Lower lobe of right lung (tissue), 2 donors: ENCODE measurements at regions not wholly inside any gene's neighbourhood (a gene's known extent, or its start where the extent isn't known, plus 50 kb on each side); places are given as distances from the start of the nearest gene placed in this dataset.

ENCODE experiments used
- ATAC-seq, 2 donors: fragments of 200-7000 bp; cut with Tn5 transposase; one replicate each; pipeline ENCODE4 v1.9.1; 2020 to 2022; ENCODE audit warnings: mild to moderate bottlenecking in 2 of 2, moderate library complexity in 2 of 2
- DNase-seq: peaks from one replicate; pipeline ENCODE4 v3.0.0-alpha.2; 2020
- H3K27ac ChIP-seq: fragments of 200-600 bp; one replicate; pipeline ENCODE4 v1.8.0; 2022
- H3K27me3 ChIP-seq: fragments of 200-600 bp; one replicate; pipeline ENCODE4 v1.8.0; 2022; ENCODE audit warnings: low read depth
- H3K36me3 ChIP-seq: fragments of 200-600 bp; one replicate; pipeline ENCODE4 v1.8.0; 2022; ENCODE audit warnings: mild to moderate bottlenecking
- H3K4me1 ChIP-seq: fragments of 200-600 bp; one replicate; pipeline ENCODE4 v1.8.0; 2022
- H3K4me3 ChIP-seq: fragments of 200-600 bp; one replicate; pipeline ENCODE4 v1.8.0; 2022; ENCODE audit warnings: mild to moderate bottlenecking
- H3K9me3 ChIP-seq: fragments of 200-600 bp; one replicate; pipeline ENCODE4 v1.8.0; 2022
- CTCF ChIP-seq: fragments of 200-600 bp; IDR thresholded peaks from one replicate; pipeline ENCODE4 v1.8.0; 2022; ENCODE audit warnings: antibody characterized with exemption, mild to moderate bottlenecking
- intact Hi-C: fragments of 100-400 bp; cut with DNase I; formaldehyde crosslinking; loops from one replicate; pipeline ENCODE4 v1.11.0; 2022
- donor health status: DM: no; HTN: yes; CAD: no; lungs with severe emphysema.

- Histone ChIP-seq H3K9me3 (no peaks in the 10 kb centered on the region), H3K27me3 (no peaks in the 10 kb centered on the region), H3K27ac (no peak overlapping the region), H3K36me3 (no peaks in the 10 kb centered on the region), H3K4me3 (no peak overlapping the region), H3K4me1 (no peaks in the 10 kb centered on the region)
- DNase-seq (no peak), ATAC-seq (no peak)
- intact Hi-C loops: no loop called here
- TF ChIP-seq CTCF: no peak
These were observed 50.1 kb upstream of the RGS18 start for GRCh38 chr1:192108161-192108560.
